T-helper 22 cell (primary cell): ENCODE measurements at regions not wholly inside any gene's neighbourhood (a gene's known extent, or its start where the extent isn't known, plus 50 kb on each side); places are given as distances from the start of the nearest gene placed in this dataset.

Source experiments
- DNase-seq: peaks from one replicate; pipeline ENCODE4 v3.0.0-alpha.2; 2020; ENCODE audit warnings: low read depth

- no peak for DNase-seq
Observed at GRCh38 chr4:13181681-13182080, 302.5 kb downstream of the RAB28 start.

GRCh38 chr4:13180701-13181100 is 303.4 kb downstream of the RAB28 start:
- no peak for DNase-seq

DNA sequence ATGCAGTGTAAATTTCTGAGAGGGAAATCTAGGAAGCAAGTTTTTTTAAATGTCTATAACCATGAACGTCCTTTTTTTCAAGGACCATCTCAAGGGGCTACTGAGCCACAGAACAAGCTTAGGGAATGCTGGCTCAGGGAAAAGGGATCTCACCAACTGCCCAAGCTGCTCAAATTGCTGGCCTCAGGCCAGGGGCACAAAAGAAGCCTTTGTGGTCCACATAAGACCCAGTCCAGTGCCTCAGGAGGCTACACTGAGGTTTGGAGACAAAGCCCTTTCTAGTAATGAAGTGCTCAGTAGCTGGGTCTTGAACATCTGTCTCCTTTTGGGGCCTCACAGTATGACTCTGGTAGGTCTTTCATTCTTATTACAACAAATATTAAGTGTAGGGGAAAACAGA is 305.5 kb downstream of the RAB28 start:
- no peak for DNase-seq

DNA sequence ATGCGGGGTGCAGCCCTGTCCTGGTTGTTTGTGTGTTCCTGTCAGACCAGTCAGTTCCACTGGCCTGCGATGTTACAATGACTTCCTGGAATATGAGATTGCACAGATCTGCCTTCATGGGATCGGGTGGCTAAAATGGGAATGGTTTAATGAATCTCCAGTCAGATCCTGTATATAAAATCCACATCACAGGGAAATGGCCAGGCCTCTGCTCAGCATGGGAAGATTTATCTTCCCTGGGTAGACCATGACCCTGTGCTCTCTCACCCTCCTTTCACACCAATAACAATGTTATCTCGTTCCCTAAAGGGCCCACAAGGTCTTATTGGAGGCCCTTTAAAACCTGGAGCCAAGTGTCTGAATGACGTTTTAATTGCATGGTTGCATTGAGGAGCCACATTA is 307.4 kb downstream of the RAB28 start:
- no peak for DNase-seq

- no peak for DNase-seq
Observed at GRCh38 chr4:13174926-13175325, 309.2 kb downstream of the RAB28 start.

DNA sequence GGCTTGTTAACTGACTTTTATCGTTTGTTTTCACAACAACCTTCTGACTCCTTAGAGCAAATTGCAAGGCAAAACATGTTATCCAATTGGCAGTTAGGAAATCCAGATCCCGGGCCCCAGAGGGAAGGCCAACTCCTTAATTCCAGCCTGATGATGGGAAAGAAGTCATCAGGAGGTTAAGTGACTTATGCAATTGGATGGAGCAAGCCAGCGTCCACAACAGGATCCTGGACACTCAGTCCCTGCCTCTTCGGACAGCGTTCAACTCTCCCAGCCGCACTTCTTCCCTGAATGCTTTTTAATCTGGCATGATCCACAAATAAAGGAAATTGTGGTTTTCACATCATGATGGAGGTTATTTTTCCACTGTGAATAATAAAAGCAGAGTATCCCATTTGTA is 310.1 kb downstream of the RAB28 start:
- DNase-seq, result no peak

- no peak for DNase-seq
Observed at GRCh38 chr4:13171292-13172057, 312.7 kb downstream of the RAB28 start.

- DNase-seq, result no peak
Observed at GRCh38 chr4:13169731-13170525, 314.2 kb downstream of the RAB28 start.

DNA sequence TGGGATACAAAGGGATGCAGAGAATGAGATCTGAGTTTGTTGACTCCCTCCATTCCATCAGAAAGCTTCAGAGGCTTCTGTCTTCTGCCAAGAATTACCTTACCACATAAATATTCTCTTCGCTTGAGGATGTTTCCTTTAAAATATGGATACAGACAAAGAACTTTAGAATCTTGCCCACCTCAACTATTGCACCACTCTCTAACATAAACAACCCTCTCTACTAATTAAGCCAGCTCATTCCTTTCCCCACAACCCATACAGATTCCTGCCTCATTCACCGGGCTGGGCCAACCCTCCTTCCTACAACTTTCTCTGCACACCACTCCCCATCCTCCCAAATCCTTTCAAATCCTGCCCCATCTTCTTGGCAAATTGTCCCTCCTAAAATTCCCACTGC is 315.8 kb downstream of the RAB28 start:
- no peak for DNase-seq

- no peak for DNase-seq
Observed at GRCh38 chr4:13166214-13166613, 317.9 kb downstream of the RAB28 start.

- DNase-seq, result no peak
Observed at GRCh38 chr4:13164783-13165331, 319.3 kb downstream of the RAB28 start.

- DNase-seq, result no peak
Observed at GRCh38 chr4:13162886-13163285, 321.3 kb downstream of the RAB28 start.

- DNase-seq, result no peak
Observed at GRCh38 chr4:13160920-13161319, 323.2 kb downstream of the RAB28 start.

GRCh38 chr4:13159041-13159620 is 325.0 kb downstream of the RAB28 start:
- DNase-seq, result no peak

DNA sequence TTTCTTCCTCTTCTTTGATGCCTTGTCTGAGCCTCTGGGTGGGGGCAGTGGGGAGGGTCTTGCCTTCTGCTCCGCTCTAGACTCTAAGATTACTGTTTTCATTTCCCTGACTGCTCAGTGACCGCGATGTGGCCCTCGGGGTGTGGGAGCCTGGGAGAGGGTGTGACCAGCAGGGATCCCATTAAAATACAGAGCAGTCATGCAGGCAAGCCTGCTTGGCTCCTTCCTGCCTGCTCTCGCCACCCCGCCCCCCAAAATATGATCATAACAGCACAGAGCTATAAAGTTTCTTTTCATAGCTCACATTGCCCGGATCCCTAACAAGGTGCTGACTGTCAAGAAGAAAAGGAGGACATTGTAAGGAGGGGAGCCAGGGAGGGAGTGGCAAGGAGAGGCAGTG is 332.9 kb downstream of the RAB28 start:
- no peak for DNase-seq

GRCh38 chr4:13143222-13144070 is 340.7 kb downstream of the RAB28 start:
- no peak for DNase-seq

DNA sequence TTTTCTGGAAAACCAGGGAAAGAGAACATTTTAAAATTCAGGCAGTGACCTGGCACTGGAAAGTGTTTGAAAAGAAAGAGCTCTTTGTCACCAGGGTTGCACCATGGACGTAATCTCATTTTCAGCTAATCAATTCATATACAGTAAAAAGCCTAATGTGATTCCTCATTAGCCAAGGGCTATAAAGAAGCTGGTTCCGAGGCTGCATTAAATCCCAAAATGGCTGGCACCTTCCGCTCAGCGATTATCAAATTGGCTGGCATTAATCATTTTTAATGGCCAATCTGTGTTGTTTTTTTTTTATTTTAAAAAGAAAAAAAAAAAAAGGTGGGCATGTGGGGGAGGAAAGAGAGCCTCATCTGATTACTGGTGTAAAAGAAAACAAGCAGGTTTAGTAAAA is 341.4 kb downstream of the RAB28 start:
- no peak for DNase-seq

- no peak for DNase-seq
Observed at GRCh38 chr4:13142191-13142590, 341.9 kb downstream of the RAB28 start.

GRCh38 chr4:13137390-13137789 is 346.8 kb downstream of the RAB28 start:
- DNase-seq, result no peak

GRCh38 chr4:13133700-13134099 is 350.4 kb downstream of the RAB28 start:
- no peak for DNase-seq

- no peak for DNase-seq
Observed at GRCh38 chr4:13130848-13131247, 353.3 kb downstream of the RAB28 start.

DNA sequence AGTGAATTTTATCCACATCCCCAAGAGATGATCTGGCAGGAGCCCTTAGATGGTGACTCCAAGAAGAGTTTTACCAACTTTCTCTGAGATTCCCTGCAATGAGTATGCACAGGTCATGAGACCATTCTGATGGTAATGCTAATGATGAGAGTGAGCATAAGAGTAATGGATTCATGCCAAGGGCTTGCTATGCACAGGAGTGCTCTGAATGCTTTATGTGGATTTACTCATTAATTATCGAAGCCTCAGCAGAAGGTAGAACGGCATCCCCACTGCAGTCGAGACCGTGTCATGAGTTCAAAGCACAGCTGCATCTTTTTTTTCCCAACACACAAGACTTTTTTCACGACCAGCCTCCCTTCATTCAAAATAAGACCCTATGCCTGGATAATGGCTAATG is 355.0 kb downstream of the RAB28 start:
- no peak for DNase-seq
